ENCODE measurements at regions not wholly inside any gene's neighbourhood (a gene's known extent, or its start where the extent isn't known, plus 50 kb on each side); places are given as distances from the start of the nearest gene placed in this dataset.

- no peaks in the 10 kb centered on the region for H3K4me1 ChIP-seq
- no peak overlapping the region for H3K4me3 ChIP-seq
- ATAC-seq (no peak), DNase-seq (ENCODE audit: low read depth in 1 of 2, low spot score in 1 of 2) (no peak), FAIRE-seq (no peak)
- no peak overlapping the region for H3K27ac ChIP-seq
- H3K9me3 ChIP-seq, result no peaks in the 10 kb centered on the region
- ChIA-PET CTCF (no interaction called here), POLR2A (no interaction called here)
- no peak for TF ChIP-seq RFX5 (IDR thresholded peaks at IDR 0.05)
- no peak for TF ChIP-seq RNF2 (IDR thresholded peaks at IDR 0.05; ENCODE audit: borderline replicate concordance, low read depth)
- 68% methylated on average over 3 of the region's 3 CpGs for WGBS (ENCODE audit: missing lambda C conversion rate)
- no peak overlapping the region for H3K4me2 ChIP-seq
Observed at GRCh38 chr11:92670308-92670890, 299.1 kb upstream of the MTNR1B start.

GRCh38 chr11:92671081-92671480, 298.4 kb upstream of the MTNR1B start:
- no peak for ATAC-seq
- no peak for FAIRE-seq
- WGBS (ENCODE audit: missing lambda C conversion rate), result 68% methylated on average over 6 of the region's 6 CpGs
- H3K4me3 ChIP-seq, result no peak overlapping the region
- no peak overlapping the region for H3K27ac ChIP-seq
- ChIA-PET POLR2A (no interaction called here), CTCF (no interaction called here)
- no peak for TF ChIP-seq RCOR1 (IDR thresholded peaks at IDR 0.05; ENCODE audit: low read depth, low read length)
- no peak for TF ChIP-seq BCL3 (IDR thresholded peaks at IDR 0.05)
- no peaks in the 10 kb centered on the region for H3K4me1 ChIP-seq
- H3K9me3 ChIP-seq, result no peaks in the 10 kb centered on the region
- H3K4me2 ChIP-seq, result no peak overlapping the region
- no peak for DNase-seq (ENCODE audit: low read depth in 1 of 2, low spot score in 1 of 2)

- Histone ChIP-seq H3K4me3 (no peak overlapping the region), H3K4me2 (no peak overlapping the region), H3K4me1 (no peaks in the 10 kb centered on the region), H3K9me3 (no peaks in the 10 kb centered on the region), H3K27ac (no peak overlapping the region)
- FAIRE-seq (no peak), DNase-seq (ENCODE audit: low read depth in 1 of 2, low spot score in 1 of 2) (no peak), ATAC-seq (no peak)
- WGBS (ENCODE audit: missing lambda C conversion rate), result 17% methylated on average over 1 of the region's 1 CpG
- no peak for TF ChIP-seq CBX8 (IDR thresholded peaks at IDR 0.05)
- no peak for TF ChIP-seq NFE2L2 (conservative IDR thresholded peaks at IDR 0.05; ENCODE audit: low read length)
- no peak for TF ChIP-seq HOXB13 (CRISPR knock-in tag; IDR thresholded peaks at IDR 0.05; ENCODE audit: low read depth)
- no peak for TF ChIP-seq MAFK (IDR thresholded peaks at IDR 0.05; ENCODE audit: partially characterized antibody)
- TF ChIP-seq SMC3 (IDR thresholded peaks at IDR 0.05), result no peak
- no peak for TF ChIP-seq HDAC2 (IDR thresholded peaks at IDR 0.05)
- no peak for TF ChIP-seq FOXS1 (CRISPR knock-in tag; IDR thresholded peaks at IDR 0.05)
- no peak for TF ChIP-seq HES2 (IDR thresholded peaks at IDR 0.05)
- ChIA-PET CTCF (no interaction called here), POLR2A (no interaction called here)
Observed at GRCh38 chr11:92675303-92675702, 294.1 kb upstream of the MTNR1B start.

- Histone ChIP-seq H3K9me3 (no peaks in the 10 kb centered on the region), H3K4me1 (no peaks in the 10 kb centered on the region), H3K27ac (no peak overlapping the region), H3K4me2 (no peak overlapping the region), H3K4me3 (no peak overlapping the region)
- 78% methylated on average over 3 of the region's 3 CpGs for WGBS (ENCODE audit: missing lambda C conversion rate)
- no peak for ATAC-seq
- CTCF ChIA-PET, result no interaction called here
- DNase-seq (ENCODE audit: low read depth in 1 of 2, low spot score in 1 of 2), result no peak
- TF ChIP-seq JUN (IDR thresholded peaks at IDR 0.05) (no peak), CHD2 (IDR thresholded peaks at IDR 0.05; ENCODE audit: low read length, partially characterized antibody) (no peak), CBX2 (IDR thresholded peaks at IDR 0.05; ENCODE audit: borderline replicate concordance, low read depth) (no peak), E2F6 (IDR thresholded peaks at IDR 0.05; ENCODE audit: borderline replicate concordance, low read depth) (no peak), HDAC2 (IDR thresholded peaks at IDR 0.05) (no peak), ZFP36 (IDR thresholded peaks at IDR 0.05; ENCODE audit: borderline replicate concordance, partially characterized antibody) (no peak), CHD4 (IDR thresholded peaks at IDR 0.05; ENCODE audit: borderline replicate concordance) (no peak), ZSCAN20 (CRISPR knock-in tag; IDR thresholded peaks at IDR 0.05) (no peak), FOXS1 (CRISPR knock-in tag; IDR thresholded peaks at IDR 0.05) (no peak), EHF (CRISPR knock-in tag; IDR thresholded peaks at IDR 0.05) (no peak), RNF2 (IDR thresholded peaks at IDR 0.05; ENCODE audit: borderline replicate concordance, low read depth) (no peak), RFX5 (IDR thresholded peaks at IDR 0.05) (no peak), TP53 (CRISPR knock-in tag; IDR thresholded peaks at IDR 0.05) (no peak), HOXB5 (CRISPR knock-in tag; IDR thresholded peaks at IDR 0.05) (no peak), HOXA7 (CRISPR knock-in tag; IDR thresholded peaks at IDR 0.05) (no peak), CTCF (IDR thresholded peaks at IDR 0.05) (no peak)
- no peak for FAIRE-seq
- POLR2A ChIA-PET, result no interaction called here
Observed at GRCh38 chr11:92675810-92676209, 293.6 kb upstream of the MTNR1B start.
